ENCODE measurements at regions not wholly inside any gene's neighbourhood (a gene's known extent, or its start where the extent isn't known, plus 50 kb on each side); places are given as distances from the start of the nearest gene placed in this dataset.

DNA sequence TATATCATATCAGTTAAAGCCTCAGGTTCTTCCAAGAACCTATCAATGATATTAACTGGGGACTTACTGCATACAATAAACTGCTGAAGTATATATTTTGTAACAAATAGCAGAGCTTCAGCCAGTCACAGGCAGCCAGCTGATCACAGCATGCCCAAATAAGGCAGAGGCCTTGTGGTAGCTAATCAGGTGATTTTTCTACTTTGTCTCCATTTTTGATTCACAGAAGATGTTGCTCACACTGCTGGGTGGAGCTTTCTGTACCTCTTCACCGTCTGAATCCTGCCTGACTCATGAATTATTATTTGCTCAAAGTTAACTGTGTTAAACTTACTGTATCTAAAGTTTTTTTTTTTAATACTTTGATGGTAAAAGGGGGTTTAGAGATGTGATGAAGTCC is 357.4 kb downstream of the PSAT1 start:
- no peak for TF ChIP-seq EZH2 (optimal IDR thresholded peaks at IDR 0.05; ENCODE audit: low read depth, low read length)
- TF ChIP-seq, protein P1, sequence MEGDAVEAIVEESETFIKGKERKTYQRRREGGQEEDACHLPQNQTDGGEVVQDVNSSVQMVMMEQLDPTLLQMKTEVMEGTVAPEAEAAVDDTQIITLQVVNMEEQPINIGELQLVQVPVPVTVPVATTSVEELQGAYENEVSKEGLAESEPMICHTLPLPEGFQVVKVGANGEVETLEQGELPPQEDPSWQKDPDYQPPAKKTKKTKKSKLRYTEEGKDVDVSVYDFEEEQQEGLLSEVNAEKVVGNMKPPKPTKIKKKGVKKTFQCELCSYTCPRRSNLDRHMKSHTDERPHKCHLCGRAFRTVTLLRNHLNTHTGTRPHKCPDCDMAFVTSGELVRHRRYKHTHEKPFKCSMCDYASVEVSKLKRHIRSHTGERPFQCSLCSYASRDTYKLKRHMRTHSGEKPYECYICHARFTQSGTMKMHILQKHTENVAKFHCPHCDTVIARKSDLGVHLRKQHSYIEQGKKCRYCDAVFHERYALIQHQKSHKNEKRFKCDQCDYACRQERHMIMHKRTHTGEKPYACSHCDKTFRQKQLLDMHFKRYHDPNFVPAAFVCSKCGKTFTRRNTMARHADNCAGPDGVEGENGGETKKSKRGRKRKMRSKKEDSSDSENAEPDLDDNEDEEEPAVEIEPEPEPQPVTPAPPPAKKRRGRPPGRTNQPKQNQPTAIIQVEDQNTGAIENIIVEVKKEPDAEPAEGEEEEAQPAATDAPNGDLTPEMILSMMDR (IDR thresholded peaks at IDR 0.05; ENCODE audit: low read length), result no peak
